Testis (tissue), 2 donors: ENCODE measurements at regions not wholly inside any gene's neighbourhood (a gene's known extent, or its start where the extent isn't known, plus 50 kb on each side); places are given as distances from the start of the nearest gene placed in this dataset.

Source experiments
- POLR2A ChIP-seq: fragments of 450-650 bp; IDR thresholded peaks from one replicate; pipeline ENCODE4 v1.6.1; 2017; ENCODE audit warnings: antibody characterized with exemption, mild to moderate bottlenecking, moderate library complexity
- TF ChIP-seq, protein P1 (sequence below), 3 experiments: fragments of 450-650 bp in 2 of 3; fragments of 200-600 bp in 1 of 3; sonication (generic) in 1 of 3; IDR thresholded peaks; one replicate each; pipeline ENCODE4 v1.5.1; 2016 to 2019; ENCODE audit warnings: antibody characterized with exemption in 3 of 3, mild to moderate bottlenecking in 2 of 3, moderate library complexity in 1 of 3

DNA sequence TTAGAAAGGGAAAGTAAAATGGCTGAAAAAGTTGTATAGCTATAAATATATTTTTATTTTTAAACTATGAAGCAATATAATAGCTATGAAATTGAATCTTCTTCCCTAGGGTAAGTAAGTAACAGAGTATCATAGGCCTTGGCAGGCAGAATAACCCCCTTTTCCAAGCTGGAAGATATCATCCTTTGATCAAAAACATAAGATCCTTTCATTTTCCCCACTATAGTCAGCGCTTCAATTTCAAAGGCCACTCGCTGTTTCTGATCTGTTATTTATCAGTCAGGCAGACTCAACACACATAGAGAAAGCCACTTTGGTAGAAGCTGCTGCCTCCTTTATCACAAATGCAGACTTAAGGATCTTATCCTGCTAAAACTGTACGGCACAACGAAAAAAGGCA lies 74.0 kb upstream of the UBE2E2 start:
- TF ChIP-seq, protein P1, sequence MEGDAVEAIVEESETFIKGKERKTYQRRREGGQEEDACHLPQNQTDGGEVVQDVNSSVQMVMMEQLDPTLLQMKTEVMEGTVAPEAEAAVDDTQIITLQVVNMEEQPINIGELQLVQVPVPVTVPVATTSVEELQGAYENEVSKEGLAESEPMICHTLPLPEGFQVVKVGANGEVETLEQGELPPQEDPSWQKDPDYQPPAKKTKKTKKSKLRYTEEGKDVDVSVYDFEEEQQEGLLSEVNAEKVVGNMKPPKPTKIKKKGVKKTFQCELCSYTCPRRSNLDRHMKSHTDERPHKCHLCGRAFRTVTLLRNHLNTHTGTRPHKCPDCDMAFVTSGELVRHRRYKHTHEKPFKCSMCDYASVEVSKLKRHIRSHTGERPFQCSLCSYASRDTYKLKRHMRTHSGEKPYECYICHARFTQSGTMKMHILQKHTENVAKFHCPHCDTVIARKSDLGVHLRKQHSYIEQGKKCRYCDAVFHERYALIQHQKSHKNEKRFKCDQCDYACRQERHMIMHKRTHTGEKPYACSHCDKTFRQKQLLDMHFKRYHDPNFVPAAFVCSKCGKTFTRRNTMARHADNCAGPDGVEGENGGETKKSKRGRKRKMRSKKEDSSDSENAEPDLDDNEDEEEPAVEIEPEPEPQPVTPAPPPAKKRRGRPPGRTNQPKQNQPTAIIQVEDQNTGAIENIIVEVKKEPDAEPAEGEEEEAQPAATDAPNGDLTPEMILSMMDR (IDR thresholded peaks at IDR 0.05): no peak
- no peak for TF ChIP-seq POLR2A
